GM12874 (cell line): ENCODE measurements at regions not wholly inside any gene's neighbourhood (a gene's known extent, or its start where the extent isn't known, plus 50 kb on each side); places are given as distances from the start of the nearest gene placed in this dataset.

Experiments
- CTCF ChIP-seq: IDR thresholded peaks from 2 replicates; pipeline ENCODE4 v1.5.1; 2011; ENCODE audit warnings: low read depth, mild to moderate bottlenecking, control low read depth, low read length, moderate library complexity; ENCODE audit not compliant: insufficient read depth

- TF ChIP-seq CTCF = no peak
These were observed 150.7 kb upstream of the SEMA6D start for GRCh38 chr15:47566610-47567009.

DNA sequence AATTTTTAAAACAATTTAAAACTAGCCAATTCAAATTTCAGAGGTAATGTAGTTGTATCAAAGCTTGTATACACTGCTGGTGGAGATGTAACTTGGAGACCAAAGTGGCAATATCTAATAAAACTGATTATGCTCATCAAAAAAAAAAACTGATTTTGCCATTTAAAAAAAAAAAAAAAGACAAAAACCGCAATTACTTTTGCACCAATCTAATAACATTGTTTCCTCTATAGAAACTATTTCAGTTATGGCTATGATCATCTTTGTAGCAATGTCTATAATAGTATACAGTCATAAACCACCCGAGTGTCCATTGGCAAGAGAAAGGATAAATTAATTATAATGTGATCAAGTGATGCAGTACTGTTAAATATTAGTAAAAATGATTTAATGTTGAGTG lies 149.3 kb upstream of the SEMA6D start:
- no peak for TF ChIP-seq CTCF

DNA sequence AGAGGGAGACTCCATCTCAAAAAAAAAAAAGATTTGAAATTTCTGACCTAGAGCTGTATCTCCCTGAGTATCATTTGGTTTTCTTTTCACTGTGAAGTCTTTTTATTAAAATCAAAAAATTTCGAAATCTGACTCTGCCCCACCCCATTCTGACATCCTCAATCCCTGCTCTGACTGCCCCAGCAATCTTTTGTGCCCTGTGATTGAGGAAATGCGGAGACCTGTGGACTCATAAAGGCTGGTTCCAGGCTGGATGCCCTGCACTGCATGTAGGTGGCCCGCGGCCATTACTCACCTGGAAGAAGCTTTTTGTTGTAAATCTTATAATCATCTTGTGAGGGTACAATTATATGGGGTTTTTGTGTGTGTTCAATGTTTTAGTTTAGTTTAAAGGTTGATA lies 147.3 kb upstream of the SEMA6D start:
- TF ChIP-seq CTCF = no peak

DNA sequence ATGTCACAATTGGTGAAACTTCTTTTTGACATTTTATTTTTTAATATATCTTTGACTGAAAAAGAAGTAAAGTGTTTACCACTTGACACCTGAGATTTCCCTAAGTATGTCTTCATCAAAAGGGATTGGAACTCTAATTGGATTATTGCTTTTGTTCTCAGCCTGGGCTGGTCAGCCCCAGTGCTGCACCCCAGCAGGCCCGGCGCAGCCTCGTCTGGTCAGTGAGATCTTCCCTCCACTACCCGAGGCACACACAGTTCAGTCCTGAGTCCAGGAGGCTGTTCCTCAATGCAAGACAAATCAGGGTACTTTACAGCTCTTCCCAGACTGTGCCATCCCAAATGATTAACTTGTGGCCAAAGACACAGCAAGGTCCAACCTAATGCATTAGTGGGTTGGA lies 146.9 kb upstream of the SEMA6D start:
- no peak for TF ChIP-seq CTCF

DNA sequence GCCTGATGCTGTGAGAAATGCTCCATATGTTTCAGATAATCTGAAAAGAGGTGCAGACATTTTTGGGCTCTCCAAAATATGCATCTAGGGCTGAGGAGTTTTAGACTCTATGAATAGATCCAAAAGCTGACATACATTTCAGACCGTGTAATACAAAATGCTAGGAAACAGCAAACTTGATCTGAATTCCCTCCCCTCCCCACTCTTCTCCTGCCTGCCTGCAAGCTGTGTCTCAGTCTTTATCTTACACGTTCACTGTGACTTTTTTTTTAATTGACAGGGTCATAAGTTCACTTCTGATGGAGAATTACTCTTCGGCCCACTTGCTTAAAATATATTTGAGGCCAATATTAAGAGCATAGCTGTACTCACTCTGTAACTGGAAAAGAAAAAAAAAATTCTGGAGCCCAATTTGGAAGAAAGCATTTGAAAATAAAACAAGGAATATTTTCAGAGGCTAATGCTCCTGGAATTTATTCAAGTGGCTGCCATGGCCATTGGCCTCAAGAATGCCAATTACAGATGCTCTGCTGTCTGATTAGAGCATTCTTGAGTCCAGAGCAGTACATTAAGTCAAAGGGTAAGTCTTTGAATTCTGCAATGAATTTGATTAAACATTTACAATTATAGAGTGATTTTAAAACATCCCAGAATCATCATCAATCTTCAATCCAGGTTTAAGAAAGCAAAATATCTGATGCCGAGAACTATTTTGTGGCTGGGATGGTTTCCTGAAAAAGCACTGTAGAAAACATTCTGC lies 146.2 kb upstream of the SEMA6D start:
- TF ChIP-seq CTCF = no peak

DNA sequence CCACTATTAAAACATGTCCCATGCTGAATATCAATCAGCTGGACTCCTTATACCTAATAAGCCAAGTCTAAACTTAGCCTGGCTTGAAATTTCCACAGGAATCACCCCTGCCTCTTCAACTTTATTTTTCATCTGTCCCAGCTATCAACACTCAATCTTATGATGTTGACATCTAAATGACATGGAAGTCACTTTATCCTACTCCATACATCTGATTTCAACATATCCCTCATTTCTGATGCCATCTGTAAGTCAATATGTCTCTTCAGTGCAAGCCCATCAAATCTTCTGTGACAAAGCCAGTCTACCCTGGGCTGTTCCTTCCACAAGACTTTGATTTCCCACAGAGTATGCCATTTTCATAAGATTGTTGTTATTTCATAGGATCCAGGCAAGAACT lies 143.6 kb upstream of the SEMA6D start:
- TF ChIP-seq CTCF = no peak

GRCh38 chr15:47577000-47577399 lies 140.3 kb upstream of the SEMA6D start:
- TF ChIP-seq CTCF = no peak
